Limb (tissue), 2 donors: ENCODE measurements at regions not wholly inside any gene's neighbourhood (a gene's known extent, or its start where the extent isn't known, plus 50 kb on each side); places are given as distances from the start of the nearest gene placed in this dataset.
"Not testable (repeated sequence)": the region's sequence is repeated elsewhere in the genome, so short reads cannot be mapped to it uniquely, and the experiment has no call there.

ENCODE experiments used
- DNase-seq, 2 donors: peaks; one replicate each; pipeline ENCODE4 v3.0.0-alpha.2; 2016; ENCODE audit errors: extremely low spot score in 2 of 2

DNA sequence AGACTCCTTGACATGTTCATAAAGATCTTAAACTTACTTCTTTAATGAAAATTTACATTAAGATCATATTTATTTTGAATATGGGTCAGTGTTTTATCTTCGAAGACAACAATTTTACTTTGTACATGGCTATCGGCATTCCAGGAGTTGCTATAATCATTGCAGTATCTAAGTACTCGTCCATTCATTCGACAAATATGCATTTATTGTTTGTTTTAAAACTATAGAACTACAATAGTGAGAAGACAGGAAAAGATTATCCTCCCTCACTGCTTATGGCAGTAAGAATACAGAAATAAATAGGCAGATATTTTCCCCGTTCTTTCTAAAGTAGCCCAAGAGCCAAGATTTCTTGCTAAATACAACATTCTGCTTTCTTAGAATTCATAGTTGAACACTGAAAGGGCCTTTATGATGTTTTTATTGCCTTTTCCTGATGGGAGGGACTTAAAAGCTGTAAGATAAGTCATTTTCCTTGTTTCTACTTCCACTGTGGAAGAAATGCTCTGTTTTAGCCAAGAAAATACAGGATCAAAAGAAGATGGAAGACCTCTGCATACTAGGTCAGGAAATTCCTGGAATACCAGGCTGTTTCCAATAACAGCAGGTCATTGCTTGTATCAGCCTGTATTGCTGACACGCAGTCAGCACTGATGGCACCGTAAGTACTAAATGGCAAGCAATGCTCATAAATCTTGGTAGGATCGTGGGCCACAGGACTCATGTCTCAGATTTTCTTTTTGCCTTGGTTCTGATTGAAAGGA is 521.0 kb upstream of the ATP2B1 start:
- DNase-seq: no peak

DNA sequence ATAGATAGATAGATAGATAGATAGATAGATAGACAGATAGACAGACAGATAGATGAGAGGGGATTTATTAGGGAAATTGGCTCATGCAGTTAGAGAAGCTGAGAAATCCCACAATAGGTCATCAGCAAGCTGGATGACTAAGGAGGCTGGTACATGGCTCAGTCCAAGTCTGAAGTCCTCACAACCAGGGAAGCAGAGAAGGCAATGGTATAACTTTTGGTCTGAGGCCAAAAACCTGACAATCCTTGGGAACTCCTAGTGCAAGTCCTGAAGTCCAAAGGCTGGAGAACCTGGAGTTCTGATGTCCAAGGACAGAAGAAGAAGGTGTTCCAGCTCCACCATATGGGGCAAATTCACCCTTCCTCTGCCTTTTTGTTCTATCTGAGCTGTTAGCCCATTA is 517.6 kb upstream of the ATP2B1 start:
- no peak for DNase-seq

DNA sequence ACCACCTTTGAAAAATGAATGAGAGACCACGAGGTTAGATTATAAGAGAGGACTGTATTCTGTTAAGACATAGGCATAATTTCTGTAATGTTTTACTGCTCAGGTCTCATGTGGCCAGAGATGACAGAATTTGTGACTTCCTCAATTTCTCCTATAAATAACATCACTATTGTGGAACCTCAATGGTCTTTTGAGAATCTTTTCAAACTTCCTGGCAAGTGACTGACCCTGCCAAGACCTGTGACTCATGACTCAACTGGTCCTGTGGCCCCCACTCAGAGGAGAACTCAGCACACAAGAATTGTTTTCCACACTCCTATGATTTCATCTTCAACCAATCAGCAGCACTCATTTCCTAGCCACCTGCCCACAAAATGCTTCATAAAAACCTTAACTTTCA is 508.2 kb upstream of the ATP2B1 start:
- no peak for DNase-seq

DNA sequence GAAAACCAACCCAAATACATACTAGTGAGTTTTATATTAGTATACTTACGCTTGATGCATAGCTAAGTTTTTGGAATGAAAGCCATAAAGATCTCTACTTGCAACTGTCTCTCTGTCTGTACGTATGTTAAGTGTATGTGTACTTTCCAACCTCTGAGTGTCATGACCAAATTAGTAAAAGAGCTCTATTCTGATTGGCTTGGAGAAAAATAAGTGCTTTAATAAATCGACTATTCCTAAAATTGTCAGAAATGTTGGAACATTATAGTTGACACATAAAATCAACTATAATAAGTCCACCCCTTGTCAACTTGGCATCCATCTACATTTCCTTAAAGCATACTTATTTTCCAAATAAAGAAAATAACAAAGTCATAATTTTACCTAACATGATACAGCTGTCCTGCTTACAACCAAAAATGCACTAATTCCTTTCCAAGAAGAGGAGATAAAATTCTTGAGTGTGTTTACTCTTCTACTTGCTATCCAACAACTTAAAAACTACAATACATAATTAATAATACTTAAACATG is 507.4 kb upstream of the ATP2B1 start:
- no peak for DNase-seq

DNA sequence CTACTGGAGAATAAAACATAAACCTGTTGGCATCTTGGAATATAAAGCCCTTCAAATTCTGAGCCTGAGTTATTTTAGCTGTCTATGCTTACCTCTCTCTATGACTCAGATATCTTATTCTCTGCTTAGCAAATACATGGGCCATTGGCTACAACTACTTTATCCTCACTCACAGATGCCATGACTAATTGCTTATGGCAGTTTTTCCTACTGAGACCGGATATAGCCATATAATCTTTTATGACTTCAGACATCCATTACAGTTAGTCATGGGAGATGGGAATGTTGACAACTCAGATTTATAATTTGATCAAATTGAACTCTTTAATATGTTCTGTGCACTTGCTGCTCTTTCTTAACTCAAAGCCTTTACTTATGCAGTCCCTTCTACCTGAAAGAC is 502.4 kb upstream of the ATP2B1 start:
- no peak for DNase-seq

DNA sequence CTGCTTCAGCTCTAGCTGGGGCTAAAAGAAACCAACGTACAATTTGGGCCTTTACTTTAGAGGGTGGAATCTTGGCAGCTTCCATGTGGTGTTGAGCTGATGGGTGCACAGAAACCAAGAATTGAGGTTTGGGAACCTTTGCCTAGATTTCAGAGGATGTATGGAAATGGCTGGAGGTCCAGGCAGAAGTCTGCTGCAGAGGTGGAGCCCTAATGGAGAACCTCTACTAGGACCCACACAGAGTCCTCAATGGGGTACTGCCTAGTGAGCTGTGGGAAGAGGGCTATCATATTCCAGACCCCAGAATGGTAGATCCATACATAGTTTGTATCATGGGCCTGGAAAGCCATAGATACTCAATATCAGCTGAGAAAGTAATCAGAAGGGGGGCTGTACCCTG is 500.4 kb upstream of the ATP2B1 start:
- no peak for DNase-seq

DNA sequence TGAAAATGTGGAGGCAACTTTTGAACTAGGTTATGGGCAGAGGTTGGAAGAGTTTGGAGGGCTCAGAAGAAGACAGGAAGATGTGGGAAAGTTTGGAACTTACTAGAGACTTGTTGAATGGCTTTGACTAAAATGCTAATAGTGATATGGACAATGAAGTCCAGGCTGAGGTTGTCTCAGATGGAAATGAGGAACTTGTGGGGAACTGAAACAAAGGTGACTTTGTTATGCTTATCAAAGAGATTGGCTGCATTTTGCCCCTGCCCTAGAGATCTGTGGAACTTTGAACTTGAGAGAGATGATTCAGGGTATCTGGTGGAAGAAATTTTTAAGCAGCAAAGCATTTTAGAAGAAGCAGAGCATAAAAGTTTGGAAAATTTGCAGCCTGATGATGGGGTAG is 499.7 kb upstream of the ATP2B1 start:
- DNase-seq: not testable (repeated sequence)

DNA sequence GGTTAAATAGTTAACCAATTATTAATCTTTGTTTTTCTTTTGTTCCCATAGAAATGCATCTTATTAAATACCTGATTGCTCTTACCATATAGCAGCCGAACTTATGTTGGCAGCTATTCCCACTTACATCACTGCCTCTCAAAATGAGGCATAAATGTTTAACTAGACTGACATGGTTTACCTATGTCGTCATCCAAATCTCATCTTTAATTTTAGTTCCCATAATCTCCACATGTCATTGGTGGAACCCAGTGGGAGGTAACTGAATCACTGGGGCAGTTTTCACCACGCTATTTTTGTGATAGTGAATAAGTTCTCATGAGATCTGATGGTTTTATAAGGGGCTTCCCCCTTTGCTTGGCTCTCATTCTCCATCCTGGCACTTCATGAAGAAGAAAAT is 499.2 kb upstream of the ATP2B1 start:
- DNase-seq: no peak

DNA sequence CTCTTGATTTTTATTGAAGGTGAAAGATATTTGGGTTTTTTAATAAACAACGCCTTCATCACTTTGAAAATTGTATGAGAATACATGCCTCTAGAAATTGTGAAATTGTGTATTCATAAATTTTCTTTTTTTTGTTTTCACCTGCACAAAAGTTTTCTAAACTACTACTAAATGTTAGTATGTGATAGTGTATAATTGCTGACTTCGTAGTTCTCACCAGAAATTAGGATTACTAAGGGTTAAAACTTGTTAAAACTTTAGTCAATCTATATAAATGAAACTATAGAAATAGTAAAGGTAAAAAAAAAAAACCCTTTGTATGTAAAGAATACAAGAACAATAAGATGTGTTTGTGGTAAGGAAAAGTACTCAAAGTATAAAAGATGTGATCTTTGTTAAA is 496.5 kb upstream of the ATP2B1 start:
- no peak for DNase-seq

DNA sequence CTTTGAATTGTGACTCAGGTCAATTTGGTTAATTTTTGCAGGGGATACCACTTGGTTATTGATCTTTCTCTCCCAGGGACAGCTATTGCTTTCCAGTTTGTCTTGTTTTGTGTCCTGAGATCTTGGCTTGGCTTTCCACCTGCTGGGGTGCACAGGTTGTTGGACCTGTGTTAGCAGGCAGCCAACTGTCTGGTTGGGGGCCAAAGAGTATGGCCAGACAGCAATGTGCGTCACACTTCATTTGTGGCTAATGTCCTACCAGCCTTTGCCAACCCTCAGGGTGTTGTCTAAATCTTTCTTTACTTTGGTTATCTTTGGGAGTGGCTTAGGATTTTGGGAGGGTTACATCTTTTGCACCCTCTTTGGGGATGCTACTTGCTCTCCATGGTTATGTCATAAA is 494.9 kb upstream of the ATP2B1 start:
- DNase-seq: no peak

DNA sequence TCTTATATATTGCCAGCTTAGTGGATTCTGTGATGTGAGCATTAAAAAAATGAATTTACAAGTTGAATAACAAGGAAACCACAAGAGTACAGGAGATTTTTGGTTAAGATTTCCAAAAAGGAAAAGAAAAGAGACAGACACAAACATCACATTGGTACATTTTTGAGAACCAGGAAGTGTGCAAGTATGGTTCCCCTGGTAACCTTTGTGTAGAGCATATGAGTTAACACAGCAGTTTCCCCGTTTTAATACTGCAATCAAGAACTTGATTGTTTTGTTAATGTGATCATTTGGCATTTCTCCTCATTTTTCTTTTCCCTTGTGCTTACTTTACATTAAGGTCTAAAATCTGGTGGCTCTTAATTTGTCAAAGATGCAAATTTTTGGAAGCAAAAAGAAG is 490.4 kb upstream of the ATP2B1 start:
- DNase-seq: no peak

DNA sequence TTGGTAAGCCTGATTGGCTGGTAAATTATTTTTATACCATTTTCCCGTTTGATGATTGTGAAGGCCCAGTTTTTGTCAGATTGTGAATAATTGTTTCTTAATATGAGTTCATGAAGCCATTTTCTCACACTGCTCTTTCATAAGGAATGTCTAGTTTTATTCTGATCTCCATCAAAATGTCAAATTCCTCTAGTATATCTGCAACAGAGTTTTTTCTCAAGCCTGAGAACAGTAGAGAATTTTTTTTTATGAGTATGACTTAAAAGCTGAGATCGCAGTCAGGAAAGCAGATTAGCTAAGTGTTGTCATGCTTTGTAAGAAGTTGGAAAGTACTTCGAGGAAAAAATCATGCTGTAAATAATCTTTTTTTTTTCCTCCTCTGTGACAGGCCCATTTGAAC is 484.9 kb upstream of the ATP2B1 start:
- no peak for DNase-seq

DNA sequence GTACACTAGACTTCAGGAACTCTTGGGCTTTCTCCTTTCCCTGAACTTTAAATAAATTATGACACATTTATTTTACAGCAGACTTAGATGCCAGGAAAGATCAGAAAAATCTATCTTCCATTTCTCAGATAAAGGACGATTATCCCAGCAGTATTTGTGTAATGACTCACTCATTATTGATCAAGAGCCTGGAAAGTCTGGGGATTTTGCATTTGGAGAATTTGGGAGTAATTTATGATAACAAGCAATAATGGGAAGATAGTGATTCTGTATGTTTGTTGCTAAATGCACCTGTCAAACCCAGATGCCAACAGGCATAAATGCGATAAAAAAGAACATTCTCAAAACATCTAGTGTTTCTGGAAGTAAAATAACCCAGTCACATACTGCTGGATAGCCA is 480.2 kb upstream of the ATP2B1 start:
- DNase-seq: no peak

DNA sequence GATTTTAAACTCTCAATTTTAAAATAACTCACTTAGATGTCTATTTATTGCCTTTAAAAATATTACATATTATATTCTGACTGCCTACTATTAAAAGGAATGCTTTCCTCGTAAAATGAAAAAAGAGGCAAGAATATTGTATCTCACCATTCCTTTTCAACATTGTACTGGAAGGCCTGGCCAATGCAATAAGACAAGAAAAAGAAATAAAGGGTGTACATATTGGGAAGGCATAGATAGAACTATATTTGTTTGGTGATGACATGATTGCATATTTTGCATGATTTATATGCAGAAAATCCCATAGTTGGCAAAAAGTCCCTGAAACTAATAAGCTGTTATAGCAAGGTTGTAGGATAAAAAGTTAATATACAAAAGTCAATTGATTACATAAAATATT is 474.6 kb upstream of the ATP2B1 start:
- DNase-seq: no peak

DNA sequence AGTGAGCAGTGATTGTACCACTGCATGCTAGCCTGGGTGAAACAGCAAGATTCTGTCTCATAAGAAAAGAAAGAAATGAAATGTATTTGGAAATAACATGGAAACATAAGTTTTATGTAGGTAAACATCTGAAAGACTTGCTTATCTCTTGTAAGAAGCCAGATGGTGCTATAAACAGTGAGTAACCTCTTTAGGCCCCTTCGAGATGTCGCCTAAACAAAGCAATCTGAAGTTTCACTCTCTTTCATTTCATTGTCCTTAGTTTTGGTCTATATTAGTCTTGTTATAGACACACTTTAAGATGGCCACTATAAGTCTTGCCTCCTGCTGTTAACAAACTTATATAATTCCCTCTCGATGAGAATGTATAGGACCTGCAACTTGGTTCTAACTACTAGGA is 472.6 kb upstream of the ATP2B1 start:
- no peak for DNase-seq

DNA sequence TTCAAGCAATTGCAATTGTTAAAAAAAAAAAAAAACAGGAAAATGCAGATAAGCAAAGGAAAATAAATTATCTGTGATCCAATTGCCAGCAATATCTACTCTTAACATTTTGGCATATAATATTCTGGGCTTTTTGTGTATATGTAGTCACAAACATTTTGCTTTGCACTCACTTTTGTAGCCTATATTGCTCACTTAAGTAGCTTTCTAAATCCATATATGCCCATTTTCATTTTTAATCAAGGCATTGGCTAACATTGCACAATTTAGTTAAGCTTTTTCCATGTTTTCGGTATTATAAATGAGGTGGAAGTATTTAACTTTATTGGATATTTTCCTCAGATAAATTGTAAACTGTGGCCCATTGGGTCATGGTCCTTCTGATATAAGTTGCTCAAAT is 466.3 kb upstream of the ATP2B1 start:
- DNase-seq: no peak

DNA sequence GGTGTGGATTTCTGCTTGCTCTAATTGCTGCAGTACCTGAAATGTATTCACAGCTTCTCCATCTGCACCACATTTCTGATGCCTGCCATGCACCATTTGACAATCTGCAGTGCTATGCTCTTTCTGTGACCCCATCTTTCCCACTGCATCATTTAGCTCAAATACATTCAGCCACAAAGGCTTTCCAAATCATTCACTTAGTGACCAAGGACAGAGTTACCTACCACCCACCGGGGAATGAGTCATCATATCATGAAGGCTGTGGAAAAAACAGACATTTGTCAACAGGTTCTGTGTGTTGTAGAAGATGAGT is 465.5 kb upstream of the ATP2B1 start:
- DNase-seq: no peak

DNA sequence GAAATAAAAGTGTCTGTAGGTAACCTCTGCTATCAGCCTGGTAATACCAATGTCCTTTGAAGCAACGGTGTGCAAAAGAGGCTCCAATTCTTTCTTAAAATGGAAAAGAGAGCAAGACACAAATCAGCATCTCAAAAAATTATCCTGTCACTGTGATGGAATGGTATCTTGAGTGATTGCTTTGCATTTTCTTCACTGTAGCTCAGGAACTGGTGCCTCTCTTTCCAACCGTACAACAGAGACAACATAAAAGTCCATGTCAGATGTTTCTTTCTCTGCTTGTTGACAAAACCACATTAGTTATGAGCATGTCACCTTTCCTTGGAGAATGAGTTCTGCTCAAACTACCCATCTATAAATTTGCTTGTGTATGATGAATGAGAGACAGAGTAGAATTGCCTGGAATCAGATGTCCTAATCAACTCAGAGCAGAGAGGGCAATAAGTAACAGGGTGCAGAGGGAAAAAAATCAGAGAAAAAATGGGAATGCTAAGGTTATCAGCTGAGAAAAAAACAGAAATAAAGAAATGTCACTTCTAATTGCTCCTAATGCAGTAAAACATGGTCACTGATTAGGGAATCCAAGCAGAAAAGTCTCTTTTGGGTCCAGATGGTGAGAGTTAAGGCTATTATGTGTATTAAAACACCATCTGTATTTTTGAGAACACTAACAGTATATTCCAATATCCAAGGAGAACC is 465.0 kb upstream of the ATP2B1 start:
- no peak for DNase-seq

DNA sequence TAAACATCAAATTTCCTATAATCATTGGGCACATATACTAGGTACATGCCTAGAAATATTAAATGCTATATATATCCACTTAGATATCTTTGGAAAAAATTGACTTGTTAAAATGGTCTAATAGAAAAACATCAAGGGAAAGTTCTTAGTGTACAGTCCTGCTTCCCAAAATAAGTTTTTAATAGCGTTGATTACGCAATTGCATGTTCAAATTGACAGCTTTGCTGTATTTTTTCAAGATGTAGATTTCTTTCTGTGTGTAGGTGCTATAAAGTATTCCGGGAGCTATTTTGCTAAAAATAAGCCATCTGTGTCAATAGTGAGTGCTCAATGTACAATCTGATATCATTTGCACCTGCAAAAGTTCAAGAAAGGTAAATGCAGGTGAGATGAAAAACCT is 463.9 kb upstream of the ATP2B1 start:
- DNase-seq: no peak

DNA sequence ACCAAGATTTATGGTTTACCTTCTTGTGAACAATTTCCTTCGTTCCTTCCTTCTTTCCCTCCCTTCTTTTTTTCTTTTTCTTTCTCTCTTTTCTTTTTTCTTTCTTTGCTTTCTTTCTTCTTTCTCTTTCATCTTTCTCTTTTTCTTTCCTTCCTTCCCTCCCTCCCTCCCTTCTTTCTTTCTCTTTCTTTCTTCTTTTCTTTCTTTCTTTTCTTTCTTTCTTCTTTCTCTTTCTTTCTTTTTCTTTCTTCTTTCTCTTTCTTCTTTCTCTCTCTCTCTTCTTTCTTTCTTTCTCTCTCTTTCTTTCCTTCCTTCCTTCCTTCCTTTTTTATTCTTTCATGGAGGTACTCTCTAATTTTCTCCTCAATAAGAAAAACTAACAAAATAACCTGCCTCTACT is 462.1 kb upstream of the ATP2B1 start:
- DNase-seq: no peak

DNA sequence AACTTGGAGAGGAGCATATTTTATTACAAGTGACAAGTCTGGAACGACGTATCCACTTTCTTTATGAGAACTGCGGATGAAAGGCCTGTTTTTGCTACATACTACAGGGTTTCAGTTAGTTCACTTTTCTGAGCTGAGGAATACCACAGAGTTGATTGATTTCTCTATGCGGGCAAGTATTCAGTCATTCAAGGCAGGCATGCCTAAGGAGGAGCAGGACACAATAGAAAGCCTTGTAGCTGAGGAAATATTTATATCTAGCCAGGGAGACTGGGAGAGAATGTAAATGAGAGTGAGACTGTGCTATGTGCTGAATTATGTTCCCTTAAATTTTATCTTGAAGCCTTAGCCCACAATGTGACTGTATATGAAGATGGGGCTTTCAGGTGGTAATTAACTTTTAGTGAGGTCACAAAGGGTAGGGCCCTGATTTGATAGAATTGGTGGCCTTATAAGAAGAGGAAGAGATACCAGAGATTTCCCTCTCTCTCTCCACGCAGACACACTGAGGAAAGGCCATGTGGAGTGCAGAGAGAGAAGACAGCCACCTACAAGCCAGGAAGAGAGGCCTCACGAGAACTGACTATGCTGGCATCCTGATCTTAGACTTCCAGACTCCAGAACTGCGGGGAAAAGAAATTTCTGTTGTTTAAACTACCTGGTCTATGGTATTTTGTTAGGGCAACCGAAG is 459.0 kb upstream of the ATP2B1 start:
- no peak for DNase-seq

DNA sequence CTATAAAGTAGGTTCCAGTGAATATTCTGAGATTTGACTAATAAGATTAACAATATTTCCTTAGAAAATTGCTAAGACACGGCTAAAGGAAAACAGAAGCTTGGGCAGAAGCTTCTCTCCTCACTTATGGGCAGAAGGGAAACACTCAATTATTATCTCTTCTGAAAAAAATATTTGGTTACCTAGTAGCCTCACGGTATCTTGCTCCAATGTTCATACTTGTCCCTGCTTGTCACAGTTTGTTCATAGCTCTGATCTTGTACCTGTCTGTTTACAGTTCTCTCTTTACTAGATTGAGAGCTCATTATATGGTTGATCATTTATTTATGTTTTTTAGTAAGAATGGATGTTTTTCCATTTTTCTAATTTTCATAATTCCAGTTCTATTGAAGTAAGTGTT is 458.0 kb upstream of the ATP2B1 start:
- no peak for DNase-seq

DNA sequence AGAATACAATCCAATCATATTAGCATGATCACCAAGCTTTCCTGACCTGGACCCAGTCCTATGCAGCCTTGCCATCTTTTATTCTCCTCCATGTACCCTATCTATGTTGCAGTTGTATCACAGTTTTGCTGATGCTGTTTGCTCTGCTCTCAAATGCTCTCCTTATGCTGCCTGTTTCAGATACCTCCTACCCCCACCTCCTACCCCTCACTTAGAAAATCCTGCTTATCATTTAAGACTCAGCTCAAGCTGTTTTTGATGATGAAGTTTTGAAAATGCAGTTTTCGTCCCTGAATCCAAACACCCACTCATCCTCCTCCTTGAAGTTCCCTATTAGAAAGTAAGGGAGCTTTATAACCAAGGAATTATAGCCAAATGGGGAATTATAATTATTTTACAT is 457.4 kb upstream of the ATP2B1 start:
- DNase-seq: no peak
